HG02678 (cell line): ENCODE measurements at regions not wholly inside any gene's neighbourhood (a gene's known extent, or its start where the extent isn't known, plus 50 kb on each side); places are given as distances from the start of the nearest gene placed in this dataset.
"Not testable (repeated sequence)": the region's sequence is repeated elsewhere in the genome, so short reads cannot be mapped to it uniquely, and the experiment has no call there.

Source experiments
- ATAC-seq: cut with Tn5 transposase; IDR thresholded peaks from one replicate; pipeline ENCODE4 v1.9.1; 2021; ENCODE audit warnings: mild to moderate bottlenecking, moderate library complexity; ENCODE audit not compliant: unreplicated experiment

DNA sequence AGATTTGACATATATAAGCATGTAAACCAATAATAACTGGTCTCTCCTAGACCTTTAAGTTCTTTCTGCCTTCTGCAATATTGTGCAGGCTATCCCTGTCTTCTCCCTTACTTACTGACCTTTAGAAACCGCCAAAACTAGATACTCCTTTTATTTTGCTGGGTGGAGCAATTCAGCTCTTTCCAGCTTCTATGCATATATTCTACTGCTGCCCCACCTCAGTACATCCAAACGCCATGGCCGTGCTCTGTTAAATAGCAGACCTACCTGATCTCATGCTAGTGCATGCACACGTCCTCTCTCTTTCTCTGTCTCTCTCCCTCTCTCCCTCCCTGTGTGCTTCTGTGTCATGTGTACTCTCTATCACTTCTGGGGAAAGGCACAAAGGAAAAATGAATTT, 76.7 kb upstream of the CAPRIN1 start:
- ATAC-seq = no peak

GRCh38 chr11:33971530-33971929, 79.7 kb upstream of the LMO2 start:
- not testable (repeated sequence) for ATAC-seq

DNA sequence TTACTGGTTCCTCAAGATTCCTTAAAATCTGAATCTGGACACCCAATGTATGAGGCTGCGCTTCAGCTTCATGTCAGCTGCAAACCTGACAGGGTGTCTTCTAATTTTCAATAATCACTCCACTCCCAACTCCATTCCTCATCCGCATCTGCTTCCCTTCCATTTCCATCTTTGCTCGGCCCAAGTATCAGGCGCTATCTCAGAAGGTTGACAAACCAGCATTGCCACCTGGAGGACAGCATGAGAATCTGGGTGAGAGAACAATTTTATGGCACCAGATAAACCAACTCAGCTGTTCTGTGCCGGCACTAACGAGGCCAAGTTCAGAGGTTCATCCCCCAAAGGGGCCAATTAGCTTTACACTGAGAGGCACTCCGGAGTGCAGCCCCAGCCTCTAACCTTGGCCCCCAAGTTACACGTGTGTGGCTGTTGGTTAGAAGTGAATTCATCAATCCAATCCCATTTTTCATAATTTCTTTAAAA, 79.1 kb upstream of the LMO2 start:
- ATAC-seq = no peak

DNA sequence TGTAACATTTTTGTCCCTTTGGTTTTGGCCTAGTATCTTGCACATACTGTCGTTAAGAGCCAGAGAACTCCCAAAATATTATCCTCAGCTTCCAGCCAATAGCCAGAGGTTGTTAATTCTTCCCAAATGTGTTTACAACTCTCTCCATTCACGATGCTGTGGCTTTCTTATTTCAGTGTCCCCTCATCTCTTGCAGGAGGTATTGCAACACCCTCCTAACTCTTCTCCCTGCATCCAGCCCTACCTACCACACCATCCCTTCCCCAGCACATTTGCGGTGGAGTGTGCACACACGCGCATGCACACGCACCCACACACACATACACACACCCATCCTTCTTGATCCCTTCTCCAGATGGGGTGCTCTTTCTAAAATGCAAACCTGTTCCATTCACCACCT, 75.6 kb upstream of the LMO2 start:
- ATAC-seq = no peak

DNA sequence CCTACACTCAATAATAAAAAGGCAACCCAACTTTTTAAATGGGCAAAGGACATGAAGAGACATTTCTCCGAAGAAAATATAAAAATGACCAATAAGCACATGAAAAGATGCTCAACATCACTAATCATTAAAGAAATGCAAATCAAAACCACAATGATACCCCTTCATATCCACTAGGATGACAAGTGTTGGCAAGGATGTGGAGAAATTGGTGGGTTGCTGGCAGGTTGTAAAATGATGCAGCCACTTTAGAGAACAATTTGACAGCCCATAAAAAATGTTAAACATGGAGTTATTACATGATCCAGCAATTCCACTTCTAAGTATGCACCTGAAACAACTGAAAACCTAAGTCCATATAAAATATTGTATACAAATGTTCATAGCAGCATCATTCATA, 73.2 kb upstream of the LMO2 start:
- no peak for ATAC-seq

DNA sequence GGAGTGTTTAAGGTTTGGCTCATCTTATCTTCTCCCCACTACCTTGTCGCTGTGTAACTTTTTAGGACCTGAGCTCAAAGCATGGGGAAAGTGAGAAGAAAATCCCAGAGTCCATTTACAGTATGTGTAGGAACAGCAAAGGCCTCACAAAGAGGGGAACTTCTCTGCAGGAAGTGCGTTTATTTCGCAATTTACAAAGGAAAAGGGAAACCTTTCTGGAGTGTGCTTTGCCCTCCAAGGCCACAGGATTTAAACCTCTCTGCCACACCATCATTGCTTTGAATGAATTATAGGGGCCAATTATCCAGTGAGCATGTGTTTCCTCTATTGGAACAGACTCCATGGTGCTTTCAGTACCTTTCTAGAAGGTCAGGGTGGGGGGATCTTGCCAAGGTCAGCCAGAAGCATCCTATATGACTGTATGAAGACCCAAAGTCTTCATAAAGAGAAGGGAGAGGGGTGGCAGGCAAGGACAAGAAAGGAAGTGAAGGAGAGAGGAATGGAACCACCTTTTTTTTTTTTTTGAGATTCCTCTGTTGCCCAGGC, 68.1 kb upstream of the LMO2 start:
- ATAC-seq = no peak

GRCh38 chr11:33957304-33957917, 65.5 kb upstream of the LMO2 start:
- no peak for ATAC-seq

- ATAC-seq = no peak
These were observed 64.7 kb upstream of the LMO2 start for GRCh38 chr11:33956611-33957010.

DNA sequence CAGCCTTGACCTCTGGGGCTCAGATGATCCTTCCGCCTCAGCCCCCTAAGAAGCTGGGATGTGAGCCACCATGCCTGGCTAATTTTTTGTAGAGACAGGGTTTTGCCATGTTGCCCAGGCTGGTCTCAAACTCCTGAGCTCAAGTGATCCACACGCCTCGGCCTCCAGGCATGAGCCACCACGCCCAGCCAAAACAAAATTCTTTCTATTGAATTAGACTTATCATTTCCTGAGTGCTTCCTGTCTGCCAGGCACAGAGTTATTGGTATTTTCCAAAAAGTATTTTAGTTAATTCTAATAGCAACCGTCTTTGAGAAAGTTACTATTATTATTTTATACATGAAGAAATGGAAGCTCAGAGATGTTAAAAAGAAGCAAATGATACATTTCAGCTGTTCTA, 61.4 kb upstream of the LMO2 start:
- no peak for ATAC-seq

- ATAC-seq = no peak
These were observed 60.9 kb upstream of the LMO2 start for GRCh38 chr11:33952805-33953204.

- no peak for ATAC-seq
These were observed 57.5 kb upstream of the LMO2 start for GRCh38 chr11:33949252-33949913.

GRCh38 chr11:33948494-33948893, 56.6 kb upstream of the LMO2 start:
- no peak for ATAC-seq

DNA sequence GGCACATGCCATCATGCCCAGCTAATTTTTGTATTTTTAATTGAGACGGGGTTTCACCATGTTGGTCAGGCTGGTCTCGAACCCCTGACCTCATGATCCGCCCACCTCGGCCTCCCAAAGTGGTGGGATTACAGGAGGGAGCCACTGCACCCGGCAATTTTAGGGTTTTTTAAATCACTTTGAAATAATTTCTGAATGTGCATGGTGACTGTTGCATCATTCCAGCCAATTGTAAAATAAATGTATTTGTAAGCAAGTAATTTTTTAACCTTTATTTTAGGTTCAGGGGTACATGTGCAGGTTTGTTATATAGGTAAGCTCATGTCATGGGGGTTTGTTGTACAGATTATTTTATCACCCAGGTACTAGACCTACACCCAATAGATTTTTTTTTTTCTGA, 56.0 kb upstream of the LMO2 start:
- not testable (repeated sequence) for ATAC-seq

- ATAC-seq = no peak
These were observed 55.1 kb upstream of the LMO2 start for GRCh38 chr11:33946930-33947329.

DNA sequence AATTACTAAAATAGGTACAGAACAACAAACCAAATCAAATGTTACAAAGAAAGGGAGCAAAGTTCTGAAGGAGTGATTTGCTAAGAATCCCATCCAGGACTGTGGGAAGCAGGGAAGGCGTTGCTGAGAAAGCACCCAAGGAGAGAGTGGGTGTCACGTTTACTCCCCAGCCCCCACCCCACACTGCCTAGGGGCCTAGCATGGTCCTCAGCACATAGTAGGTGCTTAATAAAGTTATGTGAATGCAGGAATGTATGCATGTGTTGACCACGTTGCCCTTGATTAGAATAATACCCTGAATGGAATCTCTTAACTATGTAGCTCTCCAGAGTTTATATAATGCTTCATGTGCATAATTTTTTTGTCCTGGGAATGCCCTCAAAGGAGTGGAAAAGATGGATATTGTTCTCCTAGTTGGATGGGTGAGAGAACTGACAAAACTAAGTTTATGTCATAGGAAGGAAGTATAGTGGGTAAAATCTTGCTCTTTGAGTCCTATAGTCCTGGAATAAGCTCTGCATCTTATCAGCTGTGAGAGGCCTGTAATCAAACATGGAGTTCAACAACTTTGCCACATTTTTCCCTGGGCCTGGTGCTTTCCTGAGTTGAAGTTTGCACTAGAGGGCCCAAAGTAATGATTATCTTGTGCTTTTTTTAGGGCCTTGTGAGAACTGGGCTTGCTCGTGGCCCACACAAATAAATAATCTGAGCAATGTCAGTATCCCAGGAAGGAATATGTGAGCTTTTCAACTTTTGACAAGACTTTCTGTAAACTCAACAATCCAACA, 53.8 kb upstream of the LMO2 start:
- no peak for ATAC-seq

DNA sequence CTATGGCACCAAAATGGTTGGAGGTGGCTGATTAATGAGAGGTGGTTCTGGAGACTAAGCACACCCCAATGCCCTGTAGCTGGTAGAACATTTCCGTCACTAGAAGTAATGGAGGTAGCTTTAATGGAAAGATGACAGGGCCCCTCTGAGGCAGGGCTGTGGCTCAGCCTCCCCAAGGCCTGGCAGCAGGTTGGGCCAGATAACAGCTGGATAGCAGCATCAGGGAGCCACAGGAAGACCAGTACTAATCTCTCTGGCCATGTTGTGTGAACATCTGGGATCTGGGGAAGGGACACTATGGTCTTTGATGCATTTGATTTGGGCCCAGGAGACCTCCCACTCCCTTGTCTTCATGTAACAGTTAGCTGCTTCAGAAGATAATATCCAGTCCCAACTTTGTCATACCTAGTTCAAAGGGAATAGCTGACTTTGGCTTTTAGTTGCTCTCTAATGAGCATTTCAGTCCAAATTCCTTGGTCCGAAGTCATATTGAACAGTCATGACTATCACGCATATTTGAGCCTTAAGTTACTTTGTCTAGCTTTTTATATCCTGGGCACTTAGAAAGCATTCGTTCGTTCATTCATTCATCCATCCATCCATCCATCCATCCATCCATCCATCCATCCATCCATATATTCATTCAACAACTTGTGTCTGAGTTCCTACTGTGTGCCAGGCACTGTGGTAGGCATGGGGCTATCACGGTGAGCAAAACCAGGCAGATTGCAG, 53.0 kb upstream of the LMO2 start:
- no peak for ATAC-seq

GRCh38 chr11:33944345-33944692, 52.4 kb upstream of the LMO2 start:
- no peak for ATAC-seq

DNA sequence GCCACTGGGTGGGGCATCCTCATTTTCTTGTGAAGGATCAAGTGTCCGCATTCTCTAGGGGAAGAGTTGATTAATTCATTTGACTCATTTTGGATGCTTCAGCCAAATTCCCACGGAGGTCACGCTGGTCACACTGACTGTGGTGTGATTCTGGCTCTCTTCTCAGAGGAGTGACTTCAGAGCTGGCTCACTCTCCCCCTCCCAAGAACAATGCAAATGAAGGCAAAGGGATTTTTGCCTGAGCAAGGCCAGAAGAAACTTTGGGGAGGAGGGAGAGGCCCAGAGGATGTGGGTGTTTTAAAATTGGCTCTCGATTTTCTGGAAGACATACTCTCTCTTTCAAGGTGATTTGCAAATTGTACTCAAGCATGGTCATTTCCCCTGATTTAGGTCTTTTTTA, 51.1 kb upstream of the LMO2 start:
- ATAC-seq = peak; percentile 68

DNA sequence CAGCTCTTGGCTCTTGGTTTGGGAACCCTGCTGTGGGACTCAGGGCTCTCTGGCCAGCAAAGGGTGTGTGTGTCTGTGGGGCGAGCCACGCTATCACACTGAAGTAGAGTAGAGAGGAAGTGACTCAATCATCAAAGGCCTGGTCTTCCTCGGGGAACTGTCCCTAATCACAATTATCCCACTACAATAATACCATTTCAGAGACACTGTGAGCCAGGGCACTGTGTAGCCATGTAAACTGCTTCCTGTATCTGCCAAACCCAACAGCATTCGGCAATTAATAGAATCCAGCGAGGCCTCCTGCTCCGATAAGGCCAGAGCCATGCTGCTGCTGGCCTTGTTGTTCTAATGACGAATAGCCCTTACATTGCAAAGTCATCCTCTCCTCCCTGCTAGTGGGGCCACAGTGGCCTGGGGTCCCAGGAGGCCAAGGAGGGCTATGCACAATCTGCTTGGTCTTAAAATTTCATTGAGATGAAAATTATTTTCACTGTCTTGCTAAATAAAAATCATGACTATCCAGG, 49.8 kb upstream of the LMO2 start:
- no peak for ATAC-seq
